HG02981 (cell line): ENCODE measurements at regions not wholly inside any gene's neighbourhood (a gene's known extent, or its start where the extent isn't known, plus 50 kb on each side); places are given as distances from the start of the nearest gene placed in this dataset.
"Not testable (repeated sequence)": the region's sequence is repeated elsewhere in the genome, so short reads cannot be mapped to it uniquely, and the experiment has no call there.

ENCODE experiments used
- ATAC-seq: cut with Tn5 transposase; IDR thresholded peaks from one replicate; pipeline ENCODE4 v1.9.1; 2021; ENCODE audit warnings: mild to moderate bottlenecking, moderate library complexity; ENCODE audit not compliant: unreplicated experiment

GRCh38 chr1:60893136-60893930 lies 189.0 kb upstream of the NFIA start:
- ATAC-seq: no peak

GRCh38 chr1:60891765-60892164 lies 190.6 kb upstream of the NFIA start:
- no peak for ATAC-seq

GRCh38 chr1:60891281-60891680 lies 191.1 kb upstream of the NFIA start:
- no peak for ATAC-seq

GRCh38 chr1:60890664-60891063 lies 191.7 kb upstream of the NFIA start:
- ATAC-seq: no peak

GRCh38 chr1:60889709-60890108 lies 192.7 kb upstream of the NFIA start:
- ATAC-seq: no peak

GRCh38 chr1:60888126-60888525 lies 194.2 kb upstream of the NFIA start:
- ATAC-seq: no peak

- ATAC-seq: no peak
Measured at GRCh38 chr1:60886793-60887331, 195.5 kb upstream of the NFIA start.

GRCh38 chr1:60886090-60886489 lies 196.3 kb upstream of the NFIA start:
- ATAC-seq: no peak

GRCh38 chr1:60880202-60880601 lies 202.2 kb upstream of the NFIA start:
- ATAC-seq: no peak

- ATAC-seq: no peak
Measured at GRCh38 chr1:60878323-60878722, 204.0 kb upstream of the NFIA start.

GRCh38 chr1:60877376-60877775 lies 205.0 kb upstream of the NFIA start:
- no peak for ATAC-seq

GRCh38 chr1:60876952-60877351 lies 205.4 kb upstream of the NFIA start:
- ATAC-seq: no peak

GRCh38 chr1:60875138-60875537 lies 207.2 kb upstream of the NFIA start:
- no peak for ATAC-seq

- no peak for ATAC-seq
Measured at GRCh38 chr1:60874718-60875117, 207.6 kb upstream of the NFIA start.

- not testable (repeated sequence) for ATAC-seq
Measured at GRCh38 chr1:60873396-60873795, 209.0 kb upstream of the NFIA start.

GRCh38 chr1:60872426-60873054 lies 209.8 kb upstream of the NFIA start:
- ATAC-seq: no peak

- ATAC-seq: no peak
Measured at GRCh38 chr1:60870269-60870865, 212.0 kb upstream of the NFIA start.

GRCh38 chr1:60868901-60869663 lies 213.3 kb upstream of the NFIA start:
- no peak for ATAC-seq

- ATAC-seq: no peak
Measured at GRCh38 chr1:60867782-60868181, 214.6 kb upstream of the NFIA start.

GRCh38 chr1:60866917-60867531 lies 215.3 kb upstream of the NFIA start:
- no peak for ATAC-seq
